H9 (cell line): ENCODE measurements at regions not wholly inside any gene's neighbourhood (a gene's known extent, or its start where the extent isn't known, plus 50 kb on each side); places are given as distances from the start of the nearest gene placed in this dataset.

ENCODE experiments used
- DNase-seq: peaks from one replicate; pipeline ENCODE4 v3.0.0-alpha.2; 2017
- H2AFZ ChIP-seq: one replicate; pipeline ENCODE4 v1.6.1; 2013; ENCODE audit warnings: mild to moderate bottlenecking, low read length, control low read depth, moderate library complexity
- H2AK5ac ChIP-seq: 2 replicates; pipeline ENCODE4 v1.6.1; 2013; ENCODE audit warnings: low read length, control low read depth, mixed read lengths; ENCODE audit not compliant: insufficient read length
- H2BK120ac ChIP-seq: one replicate; pipeline ENCODE4 v1.6.1; 2013; ENCODE audit warnings: low read depth, mild to moderate bottlenecking, low read length, control low read depth, inconsistent platforms; ENCODE audit not compliant: poor library complexity, severe bottlenecking
- H2BK12ac ChIP-seq: 2 replicates; pipeline ENCODE4 v1.6.1; 2013; ENCODE audit warnings: low read length, control low read depth, mixed read lengths, low read depth; ENCODE audit not compliant: insufficient read length
- H2BK15ac ChIP-seq: 2 replicates; pipeline ENCODE4 v1.6.1; 2013; ENCODE audit warnings: low read depth, low read length, control low read depth
- H2BK20ac ChIP-seq: one replicate; pipeline ENCODE4 v1.6.1; 2013; ENCODE audit warnings: low read depth, mild to moderate bottlenecking, low read length, control low read depth, inconsistent platforms; ENCODE audit not compliant: poor library complexity, severe bottlenecking
- H2BK5ac ChIP-seq: 2 replicates; pipeline ENCODE4 v1.6.1; 2013; ENCODE audit warnings: low read length, control low read depth, mixed read lengths; ENCODE audit not compliant: insufficient read length
- H3K14ac ChIP-seq: 2 replicates; pipeline ENCODE4 v1.6.1; 2013; ENCODE audit warnings: low read length, control low read depth; ENCODE audit not compliant: insufficient read depth
- H3K18ac ChIP-seq: 2 replicates; pipeline ENCODE4 v1.6.1; 2013; ENCODE audit warnings: low read depth, mild to moderate bottlenecking, mixed read lengths, low read length, control low read depth; ENCODE audit not compliant: insufficient read length
- H3K23ac ChIP-seq: 2 replicates; pipeline ENCODE4 v1.6.1; 2013; ENCODE audit warnings: low read length, control low read depth, mixed read lengths, low read depth; ENCODE audit not compliant: insufficient read length
- H3K23me2 ChIP-seq: 2 replicates; pipeline ENCODE4 v1.6.1; 2013; ENCODE audit warnings: low read depth, mild to moderate bottlenecking, mixed read lengths, low read length, control low read depth; ENCODE audit not compliant: insufficient read length, poor library complexity, severe bottlenecking
- H3K27ac ChIP-seq: 2 replicates; pipeline ENCODE4 v1.5.1; 2013; ENCODE audit warnings: low read length, control low read depth, mixed read lengths, low read depth; ENCODE audit not compliant: insufficient read length
- H3K27me3 ChIP-seq: 2 replicates; pipeline ENCODE4 v1.6.1; 2013; ENCODE audit warnings: low read length, control low read depth, inconsistent platforms; ENCODE audit not compliant: insufficient read depth
- H3K4ac ChIP-seq: 2 replicates; pipeline ENCODE4 v1.6.1; 2013; ENCODE audit warnings: low read depth, mild to moderate bottlenecking, control low read depth, inconsistent platforms, low read length, moderate library complexity
- H3K4me1 ChIP-seq: 2 replicates; pipeline ENCODE4 v1.6.1; 2013; ENCODE audit warnings: low read length, control low read depth, inconsistent platforms; ENCODE audit not compliant: insufficient read depth
- H3K4me2 ChIP-seq: 2 replicates; pipeline ENCODE4 v1.6.1; 2013; ENCODE audit warnings: low read length, control low read depth, mixed read lengths; ENCODE audit not compliant: insufficient read length, insufficient read depth
- H3K56ac ChIP-seq: 2 replicates; pipeline ENCODE4 v1.6.1; 2013; ENCODE audit warnings: low read depth, mild to moderate bottlenecking, mixed read lengths, low read length, control low read depth; ENCODE audit not compliant: insufficient read length
- H3K79me1 ChIP-seq: 2 replicates; pipeline ENCODE4 v1.6.1; 2013; ENCODE audit warnings: low read depth, mild to moderate bottlenecking, moderate library complexity, low read length, control low read depth, inconsistent platforms; ENCODE audit not compliant: insufficient read depth, poor library complexity, severe bottlenecking
- H3K79me2 ChIP-seq: 2 replicates; pipeline ENCODE4 v1.6.1; 2013; ENCODE audit warnings: low read length, control low read depth, inconsistent platforms; ENCODE audit not compliant: insufficient read depth
- H3K9ac ChIP-seq: 2 replicates; pipeline ENCODE4 v1.6.1; 2013; ENCODE audit warnings: low read length, control low read depth, mixed read lengths; ENCODE audit not compliant: insufficient read length; ENCODE audit errors: extremely low read depth
- H3K9me3 ChIP-seq: one replicate; pipeline ENCODE4 v1.6.1; 2013; ENCODE audit warnings: low read depth, low read length, inconsistent platforms; ENCODE audit not compliant: control insufficient read depth
- H3T11ph ChIP-seq: one replicate; pipeline ENCODE4 v1.6.1; 2013; ENCODE audit warnings: mild to moderate bottlenecking, low read length, control low read depth, inconsistent platforms
- H4K20me1 ChIP-seq: one replicate; pipeline ENCODE4 v1.6.1; 2013; ENCODE audit not compliant: control insufficient read depth, insufficient read length, insufficient read depth
- H4K5ac ChIP-seq: 2 replicates; pipeline ENCODE4 v1.6.1; 2013; ENCODE audit warnings: low read depth, mild to moderate bottlenecking, mixed read lengths, low read length, control low read depth; ENCODE audit not compliant: insufficient read length
- H4K8ac ChIP-seq: replicated peaks from 2 replicates; pipeline ENCODE4 v1.6.1; 2013; ENCODE audit warnings: low read length, control low read depth, mixed read lengths, low read depth; ENCODE audit not compliant: insufficient read length
- H4K91ac ChIP-seq: 2 replicates; pipeline ENCODE4 v1.6.1; 2013; ENCODE audit warnings: low read depth, mild to moderate bottlenecking, moderate library complexity, mixed read lengths, low read length, control low read depth; ENCODE audit not compliant: insufficient read length
- H3K27ac Mint-ChIP-seq, 3 experiments: 2 replicates in 2 of 3; 3 replicates in 1 of 3; pipeline ENCODE4 v1.8.0; 2020 to 2021; ENCODE audit warnings: mixed read lengths in 3 of 3, mild to moderate bottlenecking in 1 of 3, moderate library complexity in 1 of 3
- H3K27me3 Mint-ChIP-seq: 2 replicates; pipeline ENCODE4 v1.8.0; 2021; ENCODE audit warnings: low read depth, mild to moderate bottlenecking, moderate library complexity, mixed read lengths
- H3K36me3 Mint-ChIP-seq, 3 experiments: 2 replicates in 2 of 3; 3 replicates in 1 of 3; pipeline ENCODE4 v1.8.0; 2020 to 2021; ENCODE audit warnings: low read depth in 3 of 3, mixed read lengths in 3 of 3; ENCODE audit not compliant: insufficient read depth in 1 of 3
- H3K4me1 Mint-ChIP-seq, 2 experiments: 2 replicates each; pipeline ENCODE4 v1.8.0; 2020; ENCODE audit warnings: mixed read lengths in 2 of 2
- H3K4me3 Mint-ChIP-seq, 2 experiments: 2 replicates in 1 of 2; 3 replicates in 1 of 2; pipeline ENCODE4 v1.8.0; 2020 to 2021; ENCODE audit warnings: mild to moderate bottlenecking in 2 of 2, mixed read lengths in 2 of 2, moderate library complexity in 1 of 2
- H3K9me3 Mint-ChIP-seq, 2 experiments: 2 replicates in 1 of 2; 3 replicates in 1 of 2; pipeline ENCODE4 v1.8.0; 2020; ENCODE audit warnings: mild to moderate bottlenecking in 2 of 2, mixed read lengths in 2 of 2, moderate library complexity in 1 of 2
- CTCF ChIP-seq: fragments of 200-600 bp; sonication (generic); conservative IDR thresholded peaks from 3 replicates; pipeline ENCODE4 v1.8.0; 2021; ENCODE audit warnings: antibody characterized with exemption, mild to moderate bottlenecking
- WGBS: extraction: QIAGEN DNeasy Blood & Tissue Kit; methylation state at CpG from one replicate; pipeline ENCODE4 v1.1.7; 2013; ENCODE audit warnings: missing lambda C conversion rate, low lambda C conversion rate, mixed read lengths; ENCODE audit not compliant: insufficient read length; ENCODE audit errors: extremely low coverage; 5-methylcytosine and 5-hydroxymethylcytosine counted together

GRCh38 chr5:58044166-58044565 is 415.7 kb downstream of the PLK2 start:
- H3K4ac ChIP-seq = no peak overlapping the region
- no peak overlapping the region for H3K4me3 Mint-ChIP-seq
- H2BK120ac ChIP-seq = no peak overlapping the region
- no peak overlapping the region for H3K14ac ChIP-seq
- H2BK20ac ChIP-seq = no peak overlapping the region
- H2BK15ac ChIP-seq = no peak overlapping the region
- H3K9me3 ChIP-seq = no peaks in the 10 kb centered on the region
- H4K91ac ChIP-seq = no peak overlapping the region
- TF ChIP-seq CTCF = no peak
- no peaks in the 10 kb centered on the region for H3K27me3 Mint-ChIP-seq
- H2AFZ ChIP-seq = no peak overlapping the region
- no peaks in the 10 kb centered on the region for H3K27me3 ChIP-seq
- H3K36me3 Mint-ChIP-seq = no peaks in the 10 kb centered on the region
- no peaks in the 10 kb centered on the region for H3K9me3 Mint-ChIP-seq
- no peak overlapping the region for H2AK5ac ChIP-seq
- H2BK5ac ChIP-seq = no peak overlapping the region
- H3K18ac ChIP-seq = no peak overlapping the region
- H3K79me2 ChIP-seq = no peaks in the 10 kb centered on the region
- H3K4me1 Mint-ChIP-seq = no peaks in the 10 kb centered on the region
- no peak overlapping the region for H4K5ac ChIP-seq
- H3K4me1 ChIP-seq = no peaks in the 10 kb centered on the region
- no peaks in the 10 kb centered on the region for H3K79me1 ChIP-seq
- H3K23ac ChIP-seq = no peak overlapping the region
- no peaks in the 10 kb centered on the region for H3K23me2 ChIP-seq
- H4K20me1 ChIP-seq = no peaks in the 10 kb centered on the region
- H3K56ac ChIP-seq = no peak overlapping the region
- H3K27ac ChIP-seq = no peak overlapping the region
- H2BK12ac ChIP-seq = no peak overlapping the region
- no peak overlapping the region for H3K27ac Mint-ChIP-seq
- H3K4me2 ChIP-seq = no peak overlapping the region
- H3T11ph ChIP-seq = no peak overlapping the region
- no CpG with 5 or more reads among the region's 6 CpGs for WGBS
- no peak overlapping the region for H3K9ac ChIP-seq
- DNase-seq = no peak
- no peak overlapping the region for H4K8ac ChIP-seq
